NCI-H460 (cell line): ENCODE measurements at regions not wholly inside any gene's neighbourhood (a gene's known extent, or its start where the extent isn't known, plus 50 kb on each side); places are given as distances from the start of the nearest gene placed in this dataset.
"Not testable (repeated sequence)": the region's sequence is repeated elsewhere in the genome, so short reads cannot be mapped to it uniquely, and the experiment has no call there.

Experiments
- DNase-seq: peaks from one replicate; pipeline ENCODE4 v3.0.0-alpha.2; 2016; ENCODE audit warnings: low read depth; ENCODE audit errors: extremely low read depth

DNA sequence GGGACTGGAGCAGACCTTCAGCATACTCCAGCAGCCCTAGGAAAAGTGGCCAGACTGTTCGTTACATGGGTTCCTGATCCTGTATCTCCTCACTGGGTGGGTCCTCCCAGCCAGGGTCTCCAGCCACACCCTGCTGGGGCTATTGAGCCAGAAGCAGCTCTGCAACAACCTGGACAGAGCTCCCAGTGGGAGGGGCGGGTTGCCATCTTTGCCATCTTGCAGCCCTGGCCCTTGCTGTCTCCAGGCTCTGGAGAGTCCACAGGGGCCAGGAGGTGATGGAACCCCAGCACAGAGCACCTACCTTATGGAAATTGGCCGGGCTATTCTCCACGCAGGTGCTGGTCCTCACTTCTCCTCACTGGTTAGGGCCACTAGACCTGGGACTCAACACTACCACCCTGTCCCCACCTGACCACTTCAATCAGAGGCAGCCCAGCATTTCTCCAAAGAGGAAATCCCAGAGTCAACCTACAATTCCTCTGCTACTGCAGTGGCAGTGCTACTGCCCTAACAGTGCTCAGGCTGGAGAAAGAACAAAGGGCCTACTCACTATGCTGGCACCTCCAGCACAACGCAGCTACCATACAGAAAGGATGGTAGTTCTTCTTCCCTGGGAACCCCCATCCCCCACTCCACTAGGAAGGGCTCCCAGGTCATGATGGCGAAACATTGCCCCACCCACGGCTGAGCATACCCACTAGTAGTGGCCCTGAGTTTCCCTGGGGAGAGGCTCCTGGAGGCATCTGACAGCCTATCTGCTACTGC lies 290.2 kb upstream of the NCAM1 start:
- DNase-seq: no peak

DNA sequence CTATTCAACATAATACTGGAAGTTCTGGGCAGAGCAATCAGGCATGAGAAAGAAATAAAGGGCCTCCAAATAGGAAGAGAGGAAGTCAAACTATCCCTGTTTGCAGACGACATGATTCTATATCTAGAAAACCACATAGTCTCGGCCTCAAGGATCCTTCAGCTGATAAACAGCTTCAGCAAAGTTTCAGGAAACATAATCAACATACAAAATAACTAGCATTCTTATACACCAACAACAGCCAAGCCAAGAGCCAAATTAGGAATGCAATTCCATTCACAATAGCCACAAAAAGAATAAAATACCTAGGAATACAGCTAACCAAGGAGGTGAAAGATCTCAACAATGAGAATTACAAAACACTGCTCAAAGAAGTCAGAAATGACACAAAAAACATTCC lies 287.8 kb upstream of the NCAM1 start:
- DNase-seq: not testable (repeated sequence)

DNA sequence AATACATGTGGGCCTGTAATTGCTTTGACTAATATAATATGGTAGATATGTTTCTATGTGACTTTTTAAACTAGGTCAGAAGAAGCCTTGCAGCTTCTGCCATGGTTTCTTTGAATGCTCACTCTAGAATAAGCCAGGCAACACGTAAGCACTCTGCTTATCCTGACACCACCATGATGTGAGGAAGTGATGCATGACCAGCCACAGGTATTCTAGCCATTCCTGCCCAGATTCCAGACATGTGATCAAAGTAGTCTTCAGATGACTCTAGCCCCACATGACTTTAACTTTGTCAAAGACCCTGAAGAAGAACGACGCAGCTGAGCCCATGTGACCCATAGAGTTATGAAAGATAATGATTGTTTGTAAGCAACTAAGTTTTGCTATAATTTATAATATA lies 276.1 kb upstream of the NCAM1 start:
- no peak for DNase-seq

DNA sequence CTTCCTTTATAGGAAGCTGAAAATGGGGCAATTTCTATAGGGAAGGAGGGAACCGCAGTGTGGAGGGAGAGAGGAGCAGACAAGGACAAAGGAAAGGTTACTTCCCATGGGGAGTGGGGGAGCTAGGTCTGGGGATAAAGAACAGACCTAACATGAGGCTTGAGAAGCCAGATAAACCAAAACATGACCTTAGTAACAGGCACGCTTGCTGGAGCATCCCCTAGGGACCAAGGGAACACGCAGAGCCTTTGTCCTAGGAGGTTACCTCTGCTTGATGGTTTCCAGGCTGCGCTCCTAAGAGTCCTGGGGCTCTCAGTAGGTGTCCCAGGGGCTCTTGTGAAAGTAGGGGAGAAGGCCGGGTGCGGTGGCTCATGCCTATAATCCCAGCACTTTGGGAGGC lies 271.4 kb upstream of the NCAM1 start:
- DNase-seq: no peak

DNA sequence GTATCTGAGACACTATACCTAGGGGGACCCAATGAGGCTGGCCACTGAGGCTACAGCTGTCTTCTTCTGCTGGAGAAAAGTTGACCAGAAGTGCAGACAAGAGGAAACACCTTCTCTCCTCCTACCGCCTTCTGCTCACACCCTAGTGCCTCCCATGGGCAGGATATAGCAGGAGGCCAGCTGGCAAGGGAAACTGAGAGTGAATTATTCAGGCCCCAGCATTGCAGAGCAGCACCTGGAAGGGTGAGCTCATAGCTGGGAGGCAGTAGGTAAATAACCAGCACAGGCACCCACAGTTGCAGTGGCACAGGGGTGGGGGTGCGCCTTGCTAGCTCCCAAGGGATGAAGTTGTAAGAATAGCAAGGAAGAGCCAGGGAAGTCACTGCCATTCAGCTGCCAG lies 267.4 kb upstream of the NCAM1 start:
- no peak for DNase-seq

DNA sequence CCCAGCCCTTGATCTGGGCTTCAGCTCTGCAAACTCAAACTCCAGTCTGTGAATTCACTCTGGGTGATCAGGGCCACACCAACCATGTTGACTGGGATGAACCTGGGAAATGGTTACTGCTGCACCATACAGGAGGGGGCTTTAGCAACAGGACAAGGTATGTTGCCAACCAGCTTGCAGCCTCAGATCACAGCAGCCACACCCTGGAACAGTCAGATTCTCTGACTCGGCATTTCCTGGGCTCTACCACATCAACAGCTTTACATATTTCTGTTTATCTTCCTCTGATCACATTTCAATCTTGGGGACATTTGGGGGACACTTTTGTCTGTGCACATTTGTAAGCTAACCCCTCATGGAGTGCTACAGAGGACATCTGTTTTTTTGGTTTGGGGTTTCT lies 267.0 kb upstream of the NCAM1 start:
- DNase-seq: no peak

DNA sequence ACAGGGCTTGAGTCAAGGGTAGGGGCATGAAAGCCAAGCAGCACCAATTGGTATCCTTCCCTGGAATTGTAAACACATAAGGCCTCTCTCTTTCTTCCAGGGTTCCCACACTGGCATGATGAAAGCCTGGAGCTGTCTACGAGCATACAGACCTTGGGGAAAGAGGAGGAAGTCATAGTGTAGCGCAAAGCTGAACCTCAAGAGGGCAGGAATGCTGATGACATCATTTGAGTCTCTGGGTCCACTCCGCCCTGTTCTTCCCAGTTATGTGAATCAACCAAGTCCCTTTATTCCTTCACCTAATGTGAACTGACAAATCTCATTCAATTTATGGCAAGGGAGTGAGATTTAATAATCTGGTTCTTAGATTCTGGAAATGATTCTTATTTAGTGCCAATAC lies 266.4 kb upstream of the NCAM1 start:
- DNase-seq: peak; percentile 35

DNA sequence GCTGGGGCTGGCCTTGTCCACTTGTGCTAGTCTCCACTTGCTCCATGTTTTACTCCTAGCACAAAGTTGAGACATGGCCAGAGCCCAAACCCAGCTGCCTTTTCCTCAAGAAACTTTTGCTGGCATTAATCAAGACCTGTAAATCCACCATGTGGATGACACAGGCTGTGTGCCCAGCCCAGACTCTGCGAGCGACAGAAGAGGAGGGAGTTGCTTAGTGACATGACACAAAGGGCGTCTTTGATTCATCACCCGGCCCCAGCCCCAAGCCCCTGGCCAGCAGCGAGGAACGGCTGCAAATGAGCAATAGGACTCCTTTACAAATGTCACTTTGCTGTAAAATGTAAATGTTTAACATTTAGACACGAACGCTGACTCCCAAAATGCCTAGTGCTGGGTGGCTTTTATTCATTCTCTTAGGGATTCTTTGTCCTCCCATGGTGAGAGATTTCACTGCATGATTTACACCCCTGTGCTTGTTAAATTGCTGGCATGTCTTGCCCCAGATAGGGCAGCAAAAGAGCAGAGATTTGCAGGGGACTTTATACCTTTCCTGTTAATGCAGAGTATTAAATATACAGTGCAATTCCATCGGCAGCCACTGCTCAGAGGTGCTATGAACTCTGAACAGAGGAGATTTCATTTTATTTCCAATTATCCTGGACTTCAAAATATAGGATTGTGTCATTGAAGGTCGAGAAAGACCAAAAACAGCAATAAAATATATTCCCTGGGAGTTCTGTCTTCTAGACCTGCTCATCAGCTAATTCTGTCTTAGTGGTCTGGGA lies 263.6 kb upstream of the NCAM1 start:
- DNase-seq: peak; percentile 26

DNA sequence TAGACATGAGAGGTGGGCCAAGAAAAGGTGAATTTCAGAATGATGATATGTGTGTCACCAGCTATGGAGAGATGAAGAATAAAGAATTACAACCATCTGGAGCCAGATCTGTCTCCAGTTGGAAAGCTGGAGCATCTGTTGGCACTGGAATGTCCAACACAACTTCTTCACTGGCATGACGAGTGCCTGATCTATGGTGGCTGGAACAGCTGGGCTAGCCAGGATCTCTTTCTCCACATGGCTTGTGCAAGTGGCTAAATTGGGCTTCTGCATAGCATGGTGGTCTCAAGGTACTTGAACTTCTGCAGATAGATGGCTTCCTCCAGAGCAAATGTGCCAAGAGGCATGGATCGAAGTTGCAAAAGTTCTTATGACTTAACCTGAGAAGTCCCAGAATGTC lies 256.1 kb upstream of the NCAM1 start:
- DNase-seq: no peak

DNA sequence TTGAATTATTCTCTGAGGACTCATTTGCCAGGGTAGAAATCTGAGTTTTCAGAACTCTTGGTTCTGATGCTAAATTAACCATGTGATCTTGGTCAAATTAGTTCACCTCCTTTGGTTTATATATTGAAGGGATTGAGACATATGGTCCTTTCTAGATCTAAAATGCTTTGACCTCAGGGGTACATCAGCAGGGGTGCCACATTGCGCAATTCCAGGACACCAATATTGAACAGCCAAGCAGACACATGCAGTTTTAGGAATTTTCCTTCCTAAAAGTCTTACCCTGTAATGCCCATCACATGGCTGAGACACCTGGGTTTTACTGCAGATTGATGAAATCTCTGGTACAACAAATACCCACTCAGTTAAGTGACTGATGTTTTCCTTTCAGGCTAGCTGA lies 254.4 kb upstream of the NCAM1 start:
- no peak for DNase-seq

DNA sequence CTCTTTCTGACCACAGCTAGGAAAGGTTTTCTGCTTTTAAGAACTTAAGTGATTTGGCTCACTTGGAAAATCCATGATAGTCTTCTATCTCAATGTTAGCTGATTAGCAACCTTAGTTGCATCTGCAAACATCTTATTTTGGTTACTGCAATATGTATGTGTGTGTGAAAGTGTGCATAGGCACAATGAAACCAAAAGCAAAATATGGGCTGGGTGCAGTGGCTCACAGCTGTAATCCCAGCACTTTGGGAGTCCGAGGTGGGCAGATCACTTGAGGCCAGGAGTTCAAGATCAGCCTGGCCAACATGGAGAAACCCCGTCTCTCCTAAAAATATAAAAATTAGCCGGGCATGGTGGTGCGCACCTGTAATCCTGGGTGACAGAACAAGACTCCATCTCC lies 246.9 kb upstream of the NCAM1 start:
- not testable (repeated sequence) for DNase-seq

DNA sequence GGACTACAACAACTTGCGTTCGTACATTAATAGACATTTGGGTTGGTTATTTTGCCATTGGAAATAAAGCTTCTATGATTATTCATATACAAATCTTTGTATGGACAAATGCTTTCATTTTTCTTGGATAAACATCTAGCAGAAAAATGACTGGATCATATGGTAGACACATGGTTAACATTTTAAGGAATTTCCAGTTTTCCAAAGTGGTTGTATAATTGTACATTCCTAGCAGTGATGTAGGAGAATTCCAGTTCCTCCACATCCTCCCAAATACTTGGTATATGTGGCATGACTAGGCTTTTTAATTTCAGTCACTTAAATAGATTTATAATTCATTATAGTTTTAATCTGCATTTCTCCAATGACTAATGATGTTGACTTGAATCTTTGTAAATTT lies 246.2 kb upstream of the NCAM1 start:
- no peak for DNase-seq

DNA sequence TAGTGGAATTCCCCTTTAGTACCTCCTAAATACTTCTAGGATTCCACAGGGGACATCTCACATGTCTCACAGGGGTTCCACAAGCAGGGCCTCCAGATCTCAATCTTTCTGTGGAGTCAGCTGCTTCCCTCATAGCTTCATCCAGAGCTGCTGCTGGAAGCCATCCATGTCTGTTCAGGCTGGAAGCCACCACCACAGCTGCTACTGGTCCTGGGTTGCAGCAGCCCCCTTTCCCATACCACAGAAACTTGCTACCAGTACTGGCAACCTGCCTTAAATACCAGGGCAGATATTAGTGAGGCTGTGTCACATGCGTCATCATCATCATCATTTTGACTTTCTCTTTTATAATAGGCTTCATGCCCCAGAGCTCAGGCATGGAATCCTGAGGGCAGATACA lies 242.7 kb upstream of the NCAM1 start:
- DNase-seq: no peak

DNA sequence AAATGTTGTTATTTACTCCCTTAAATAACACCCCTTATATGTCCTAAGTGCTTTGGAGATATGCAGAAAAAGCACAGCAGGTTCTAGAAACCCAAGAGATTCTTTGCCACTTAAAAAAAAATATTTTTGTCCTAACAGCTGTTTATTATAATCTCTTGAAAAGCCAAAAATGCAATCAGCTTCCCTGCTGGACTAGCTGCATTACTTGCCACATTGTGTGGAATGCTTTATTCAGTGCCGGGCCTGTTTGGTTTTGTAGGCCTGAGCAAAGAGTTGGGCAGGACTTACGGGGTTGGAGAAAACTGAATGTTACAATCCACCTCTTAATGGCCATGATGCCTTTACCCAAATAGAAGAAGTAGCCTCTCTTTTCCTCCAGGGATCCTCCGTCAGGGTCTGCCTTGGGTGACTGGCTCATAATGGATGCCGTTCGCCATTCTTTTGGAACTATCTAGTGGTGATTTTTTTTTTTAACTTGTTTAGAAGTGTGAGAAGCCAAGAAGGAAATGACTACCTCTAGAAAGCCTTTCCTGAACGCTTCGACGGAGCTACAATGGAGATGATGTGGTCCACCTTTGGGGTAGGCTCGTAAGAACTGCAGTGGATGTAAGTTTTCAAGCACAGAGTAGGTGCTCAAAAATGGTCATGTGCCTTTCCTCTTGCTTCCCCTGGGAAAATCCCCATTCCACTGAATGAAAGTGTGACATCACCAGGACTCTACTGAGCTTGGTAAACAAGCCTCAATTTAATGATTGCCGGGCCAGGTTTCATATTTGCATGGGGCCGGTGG lies 241.3 kb upstream of the NCAM1 start:
- no peak for DNase-seq

DNA sequence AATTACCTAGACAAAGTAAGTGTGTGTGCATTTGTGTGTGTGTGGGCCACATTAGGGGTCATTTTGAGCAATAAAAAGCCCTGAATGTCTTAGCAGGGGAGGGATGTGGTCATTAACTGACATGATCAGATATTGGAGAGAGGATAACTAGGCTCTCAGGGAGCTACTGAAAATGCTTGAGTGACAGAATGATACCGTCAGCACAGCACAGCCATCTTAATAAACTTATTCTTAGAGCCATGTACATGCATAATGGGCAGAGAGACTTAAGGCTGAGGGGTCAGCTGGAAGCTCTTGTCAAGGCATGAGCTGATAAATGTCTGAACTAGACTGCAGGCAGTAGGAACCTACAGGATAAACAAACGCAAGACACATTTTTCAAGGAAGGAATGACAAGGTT lies 239.1 kb upstream of the NCAM1 start:
- DNase-seq: no peak

DNA sequence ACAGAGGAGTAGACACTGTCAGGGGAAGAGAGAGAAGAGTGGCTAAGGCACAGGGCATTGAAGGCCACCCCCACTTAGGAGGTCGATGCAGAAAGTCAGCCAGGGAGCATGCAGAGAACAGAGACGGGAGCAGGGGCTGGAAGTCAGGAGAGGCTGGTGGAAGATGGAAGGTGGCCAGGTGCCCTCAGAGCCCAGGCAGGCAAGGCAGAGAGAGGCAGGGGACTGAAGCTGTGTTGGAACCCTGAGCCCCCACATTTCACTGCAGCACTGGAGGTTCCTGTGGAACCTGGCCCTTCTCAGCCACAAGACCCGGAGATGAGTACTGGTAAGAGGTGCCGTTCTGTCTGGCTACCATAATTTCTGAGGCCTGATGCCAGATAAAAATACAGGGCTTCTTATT lies 238.3 kb upstream of the NCAM1 start:
- DNase-seq: no peak

DNA sequence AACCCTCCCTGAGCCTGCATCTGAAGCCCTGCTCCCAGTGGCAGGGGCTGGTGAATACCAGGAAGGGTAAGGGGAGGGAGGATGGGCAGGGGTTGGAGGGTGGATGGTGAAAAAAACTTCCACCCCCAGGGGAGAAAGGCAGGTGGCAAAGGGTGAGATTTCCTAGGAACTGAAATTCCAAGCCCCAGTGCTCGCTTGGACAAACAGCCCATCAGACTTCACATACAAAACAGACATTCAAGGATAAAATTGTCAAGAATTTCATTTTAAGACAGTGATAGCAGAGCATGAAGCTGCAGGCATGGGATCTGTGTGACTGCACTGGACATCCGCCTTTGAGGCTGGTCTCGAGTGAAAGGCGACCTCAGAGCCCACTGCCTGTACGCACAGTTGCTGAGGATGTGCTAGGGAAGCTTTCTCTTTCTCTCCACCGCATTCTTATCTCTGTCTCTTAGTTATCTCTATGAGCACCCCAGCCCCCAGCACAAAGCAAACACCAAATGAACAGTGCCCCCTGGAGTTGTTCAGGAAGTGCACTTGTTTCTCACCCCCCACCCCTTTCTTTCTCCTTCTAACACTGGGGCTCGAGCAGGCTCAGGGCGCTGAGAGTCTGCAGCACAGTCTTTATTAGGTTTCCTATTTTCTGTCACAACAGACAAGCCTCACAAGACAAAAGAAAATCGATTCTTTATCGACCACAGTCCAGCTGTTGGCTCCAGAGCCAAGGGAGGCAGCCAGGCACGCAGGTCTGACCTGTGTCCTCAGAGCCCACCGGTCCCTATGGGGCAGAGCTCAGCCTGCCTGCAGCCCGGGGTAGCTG lies 237.3 kb upstream of the NCAM1 start:
- DNase-seq: no peak

DNA sequence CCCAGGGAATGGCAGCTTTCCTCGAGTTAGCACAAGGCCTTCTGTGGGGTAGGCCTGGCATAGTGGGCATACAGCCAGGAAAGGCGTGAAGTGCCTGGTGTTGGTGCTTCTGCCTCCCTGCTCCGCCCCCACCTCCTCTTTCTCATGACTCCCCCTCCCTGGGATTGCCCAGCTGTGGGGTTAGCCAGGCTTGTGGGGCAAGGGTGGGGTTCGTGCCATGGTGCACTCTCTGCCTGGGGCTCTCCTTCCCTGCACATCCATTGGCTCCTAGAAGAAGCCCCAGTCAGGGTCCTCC lies 236.8 kb upstream of the NCAM1 start:
- DNase-seq: no peak

DNA sequence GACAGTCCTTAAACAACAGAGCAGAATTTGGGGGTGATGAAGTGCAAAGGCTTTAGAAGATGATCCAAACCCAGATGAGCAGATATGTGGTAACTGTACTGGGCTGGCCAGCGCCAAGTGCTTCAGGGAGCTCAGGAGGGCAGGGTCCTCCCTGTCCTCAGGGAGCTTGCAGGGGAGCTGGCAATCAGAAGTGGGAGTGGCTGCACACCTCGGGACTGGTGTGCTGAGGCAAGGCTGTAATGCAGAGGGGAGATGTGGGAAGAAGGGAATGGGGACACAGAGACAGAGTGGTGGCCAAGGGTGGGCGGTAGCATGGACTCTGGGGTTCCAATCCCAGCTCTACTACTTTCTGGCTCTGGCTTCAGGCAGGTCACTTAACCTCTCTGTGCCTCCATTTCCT lies 235.6 kb upstream of the NCAM1 start:
- DNase-seq: no peak

DNA sequence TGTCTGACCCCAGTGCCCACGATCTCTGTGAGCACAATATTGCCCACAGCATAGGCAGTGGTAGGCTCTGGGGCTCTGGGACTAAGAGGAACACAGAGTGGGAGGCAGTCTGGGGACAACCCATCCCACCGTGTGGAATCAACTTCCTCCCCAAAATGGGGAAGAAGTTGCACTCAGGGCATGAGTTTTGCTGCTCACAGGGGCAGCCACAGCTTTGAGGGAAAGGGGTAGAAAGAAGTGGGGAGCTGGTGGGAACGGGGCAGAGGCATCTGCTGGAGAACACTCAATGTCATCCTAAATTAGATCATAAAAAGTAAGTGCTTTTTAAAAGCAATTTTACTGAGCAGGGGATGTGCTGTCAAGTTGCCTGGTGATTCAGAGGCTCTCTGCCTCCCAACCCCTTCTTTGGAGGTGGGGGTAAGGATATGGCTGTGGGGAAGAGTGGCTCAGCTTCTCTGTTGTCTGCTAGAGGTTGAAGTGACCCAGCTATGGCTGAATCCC lies 233.8 kb upstream of the NCAM1 start:
- DNase-seq: no peak

DNA sequence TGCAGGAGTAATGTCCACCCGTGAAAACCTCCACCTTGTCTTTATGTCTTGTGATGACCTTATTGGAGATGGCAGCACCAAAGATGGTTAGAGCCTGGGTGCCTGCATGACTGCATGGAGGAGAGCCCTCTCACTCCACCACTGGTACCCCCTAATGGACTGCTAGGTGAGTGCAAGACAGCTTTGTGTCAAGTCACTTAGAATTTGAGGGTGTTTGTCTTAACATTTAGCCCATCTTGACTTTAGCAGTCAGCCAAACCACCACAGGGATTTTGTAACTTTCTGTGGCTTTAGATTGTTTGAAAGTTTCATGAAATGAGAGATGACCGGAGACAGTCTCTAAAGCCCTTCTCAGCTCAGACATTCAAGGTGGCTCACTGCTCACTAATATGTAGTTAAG lies 232.9 kb upstream of the NCAM1 start:
- no peak for DNase-seq
